GM12864 (cell line): ENCODE measurements at regions not wholly inside any gene's neighbourhood (a gene's known extent, or its start where the extent isn't known, plus 50 kb on each side); places are given as distances from the start of the nearest gene placed in this dataset.
"Not testable (repeated sequence)": the region's sequence is repeated elsewhere in the genome, so short reads cannot be mapped to it uniquely, and the experiment has no call there.

Source experiments
- DNase-seq: peaks from one replicate; pipeline ENCODE4 v3.0.0-alpha.2; 2011; ENCODE audit warnings: low read depth
- H3K4me3 ChIP-seq: 2 replicates; pipeline ENCODE4 v1.5.1; 2011; ENCODE audit warnings: mild to moderate bottlenecking, low read depth, low read length, control low read depth
- TF ChIP-seq, protein P1 (sequence below): IDR thresholded peaks from 2 replicates; pipeline ENCODE4 v1.5.1; 2011; ENCODE audit warnings: low read depth, mild to moderate bottlenecking, moderate library complexity, low read length, control low read depth, inconsistent platforms; ENCODE audit errors: missing control alignments

DNA sequence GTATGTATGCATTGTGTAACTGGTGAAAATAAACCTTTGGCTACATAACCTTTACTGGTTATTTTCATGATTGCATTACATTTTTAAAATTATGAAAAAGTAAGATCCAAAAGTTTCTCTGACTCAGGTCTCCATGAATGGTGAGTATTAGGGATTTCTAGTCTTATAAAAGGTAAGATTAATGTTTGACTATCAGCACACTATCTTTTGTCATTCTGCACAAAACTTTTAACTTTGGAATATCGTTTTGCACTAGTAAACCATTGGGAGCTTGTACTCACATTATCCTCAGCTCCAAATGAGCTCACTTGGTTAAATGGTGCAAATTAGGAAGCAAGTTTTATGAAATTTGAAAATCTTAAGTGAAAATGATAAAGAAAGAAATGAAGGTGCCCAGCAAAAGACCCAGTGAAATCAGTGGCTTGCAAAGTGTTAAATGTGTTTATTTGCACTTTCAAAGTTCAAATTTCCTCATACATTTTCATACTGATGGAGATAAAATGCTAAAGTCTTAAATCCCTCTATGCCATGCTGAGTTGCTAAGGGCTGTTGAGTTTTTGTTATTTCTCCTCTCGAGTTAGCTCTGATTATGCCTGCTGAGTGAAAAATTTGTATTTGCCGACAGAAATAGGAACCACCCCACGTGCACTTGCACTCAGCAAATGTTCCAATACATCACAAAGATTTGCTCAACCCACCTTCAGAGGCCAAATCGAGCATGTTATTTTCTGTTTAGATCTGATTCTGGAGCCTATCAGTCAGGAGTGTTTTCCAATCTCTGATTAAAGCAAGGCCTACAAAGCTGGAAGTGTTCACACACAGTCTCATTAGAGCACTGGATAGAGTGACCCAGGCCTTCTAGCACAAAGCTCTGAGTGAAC is 885.7 kb downstream of the NR2F1-AS1 start:
- no peak overlapping the region for H3K4me3 ChIP-seq
- no peak for DNase-seq
- TF ChIP-seq, protein P1, sequence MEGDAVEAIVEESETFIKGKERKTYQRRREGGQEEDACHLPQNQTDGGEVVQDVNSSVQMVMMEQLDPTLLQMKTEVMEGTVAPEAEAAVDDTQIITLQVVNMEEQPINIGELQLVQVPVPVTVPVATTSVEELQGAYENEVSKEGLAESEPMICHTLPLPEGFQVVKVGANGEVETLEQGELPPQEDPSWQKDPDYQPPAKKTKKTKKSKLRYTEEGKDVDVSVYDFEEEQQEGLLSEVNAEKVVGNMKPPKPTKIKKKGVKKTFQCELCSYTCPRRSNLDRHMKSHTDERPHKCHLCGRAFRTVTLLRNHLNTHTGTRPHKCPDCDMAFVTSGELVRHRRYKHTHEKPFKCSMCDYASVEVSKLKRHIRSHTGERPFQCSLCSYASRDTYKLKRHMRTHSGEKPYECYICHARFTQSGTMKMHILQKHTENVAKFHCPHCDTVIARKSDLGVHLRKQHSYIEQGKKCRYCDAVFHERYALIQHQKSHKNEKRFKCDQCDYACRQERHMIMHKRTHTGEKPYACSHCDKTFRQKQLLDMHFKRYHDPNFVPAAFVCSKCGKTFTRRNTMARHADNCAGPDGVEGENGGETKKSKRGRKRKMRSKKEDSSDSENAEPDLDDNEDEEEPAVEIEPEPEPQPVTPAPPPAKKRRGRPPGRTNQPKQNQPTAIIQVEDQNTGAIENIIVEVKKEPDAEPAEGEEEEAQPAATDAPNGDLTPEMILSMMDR = no peak

DNA sequence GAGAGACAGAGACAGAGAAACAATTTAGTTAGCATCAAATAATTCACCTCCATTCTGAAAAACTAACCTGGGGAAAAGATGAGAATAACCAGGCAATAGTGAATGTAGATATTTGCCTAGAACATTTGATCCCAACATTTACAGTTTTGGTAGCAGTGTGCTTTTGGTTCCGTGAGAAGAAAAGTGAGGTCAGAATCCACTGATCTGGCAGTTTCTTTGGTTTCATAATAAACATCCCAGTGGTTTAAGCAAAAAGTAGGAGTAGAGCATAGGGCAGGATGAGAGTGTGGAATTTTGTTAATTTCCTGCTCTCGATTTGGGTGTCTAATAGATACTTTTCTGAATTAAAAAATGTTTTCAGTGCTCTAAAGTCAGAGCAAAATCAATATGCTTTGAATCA is 887.0 kb downstream of the NR2F1-AS1 start:
- no peak overlapping the region for H3K4me3 ChIP-seq
- DNase-seq = no peak
- TF ChIP-seq, protein P1 = no peak

DNA sequence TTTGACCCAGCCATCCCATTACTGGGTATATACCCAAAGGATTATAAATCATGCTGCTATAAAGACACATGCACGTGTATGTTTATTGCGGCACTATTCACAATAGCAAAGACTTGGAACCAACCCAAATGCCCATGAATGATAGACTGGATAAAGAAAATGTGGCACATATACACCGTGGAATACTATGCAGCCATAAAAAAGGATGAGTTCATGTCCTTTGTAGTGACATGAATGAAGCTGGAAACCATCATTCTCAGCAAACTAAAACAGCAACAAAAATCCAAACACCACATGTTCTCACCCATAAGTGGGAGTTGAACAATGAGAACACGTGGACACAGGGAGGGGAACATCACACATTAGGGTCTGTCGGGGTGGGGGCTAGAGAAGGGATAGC is 889.1 kb downstream of the NR2F1-AS1 start:
- not testable (repeated sequence) for H3K4me3 ChIP-seq

DNA sequence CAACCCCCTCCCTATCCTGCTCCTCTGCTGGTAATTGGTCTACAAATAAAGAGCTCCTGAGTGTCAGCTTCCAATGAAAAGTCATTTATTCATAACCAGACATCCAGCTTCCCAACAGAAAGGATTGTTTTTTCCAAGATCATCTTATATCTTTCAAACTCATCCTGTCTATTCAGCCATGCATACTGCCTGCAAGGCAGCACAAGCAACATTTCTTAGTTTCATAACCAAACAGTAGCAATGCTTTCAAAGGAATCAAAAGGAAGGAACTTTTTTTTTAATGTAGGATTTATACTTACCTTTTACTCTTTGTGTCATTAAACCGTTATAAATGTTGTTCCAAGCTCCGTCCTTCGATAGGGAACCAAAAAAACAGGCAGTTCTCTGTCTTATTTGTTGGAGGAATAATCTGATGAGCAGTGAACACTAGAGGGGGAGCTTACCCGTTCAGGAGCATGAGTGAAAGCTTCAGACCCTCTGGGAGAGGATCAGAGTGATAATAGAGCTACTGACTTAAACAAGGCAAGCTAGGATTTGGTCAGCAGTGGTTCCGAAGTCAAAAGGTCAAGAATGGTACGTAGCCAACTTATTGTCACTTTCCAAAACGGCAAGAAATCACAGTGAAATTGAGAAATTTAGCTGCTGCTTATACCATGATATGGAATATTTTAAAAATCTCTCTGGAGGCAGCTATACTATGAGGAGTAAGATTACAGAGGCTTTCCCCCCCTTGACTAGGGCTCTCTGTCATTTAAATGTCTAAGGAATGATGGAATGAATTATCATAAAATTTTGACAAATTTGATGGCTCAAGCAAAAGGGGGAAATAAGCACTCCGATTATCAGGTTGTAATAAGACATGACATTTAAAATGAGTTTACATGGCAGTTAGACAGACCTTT is 892.9 kb downstream of the NR2F1-AS1 start:
- H3K4me3 ChIP-seq = no peak overlapping the region
- no peak for DNase-seq
- TF ChIP-seq, protein P1 = no peak

More for the DNA sequence above, 889.1 kb downstream of the NR2F1-AS1 start:
- DNase-seq = not testable (repeated sequence)

DNA sequence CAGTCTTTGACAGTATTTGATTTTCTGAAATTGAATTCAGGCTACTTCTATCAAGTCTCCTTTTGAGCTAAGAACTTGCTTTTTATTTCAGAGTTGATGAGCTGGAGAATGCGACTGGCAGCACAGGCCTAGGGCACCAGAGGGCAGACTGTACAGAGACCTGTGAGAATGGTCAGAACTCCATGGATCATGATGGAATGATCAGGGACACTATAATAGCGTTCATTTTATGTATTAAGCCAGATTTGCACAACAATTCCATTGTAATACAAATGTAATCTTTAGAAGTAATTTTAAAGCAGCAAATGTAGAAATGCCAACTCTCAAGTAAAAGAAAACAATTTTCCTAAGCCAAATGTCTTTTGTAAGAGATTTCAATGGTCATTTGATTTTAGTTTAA is 902.4 kb downstream of the NR2F1-AS1 start:
- TF ChIP-seq, protein P1 = no peak
- no peak overlapping the region for H3K4me3 ChIP-seq
- DNase-seq = no peak

DNA sequence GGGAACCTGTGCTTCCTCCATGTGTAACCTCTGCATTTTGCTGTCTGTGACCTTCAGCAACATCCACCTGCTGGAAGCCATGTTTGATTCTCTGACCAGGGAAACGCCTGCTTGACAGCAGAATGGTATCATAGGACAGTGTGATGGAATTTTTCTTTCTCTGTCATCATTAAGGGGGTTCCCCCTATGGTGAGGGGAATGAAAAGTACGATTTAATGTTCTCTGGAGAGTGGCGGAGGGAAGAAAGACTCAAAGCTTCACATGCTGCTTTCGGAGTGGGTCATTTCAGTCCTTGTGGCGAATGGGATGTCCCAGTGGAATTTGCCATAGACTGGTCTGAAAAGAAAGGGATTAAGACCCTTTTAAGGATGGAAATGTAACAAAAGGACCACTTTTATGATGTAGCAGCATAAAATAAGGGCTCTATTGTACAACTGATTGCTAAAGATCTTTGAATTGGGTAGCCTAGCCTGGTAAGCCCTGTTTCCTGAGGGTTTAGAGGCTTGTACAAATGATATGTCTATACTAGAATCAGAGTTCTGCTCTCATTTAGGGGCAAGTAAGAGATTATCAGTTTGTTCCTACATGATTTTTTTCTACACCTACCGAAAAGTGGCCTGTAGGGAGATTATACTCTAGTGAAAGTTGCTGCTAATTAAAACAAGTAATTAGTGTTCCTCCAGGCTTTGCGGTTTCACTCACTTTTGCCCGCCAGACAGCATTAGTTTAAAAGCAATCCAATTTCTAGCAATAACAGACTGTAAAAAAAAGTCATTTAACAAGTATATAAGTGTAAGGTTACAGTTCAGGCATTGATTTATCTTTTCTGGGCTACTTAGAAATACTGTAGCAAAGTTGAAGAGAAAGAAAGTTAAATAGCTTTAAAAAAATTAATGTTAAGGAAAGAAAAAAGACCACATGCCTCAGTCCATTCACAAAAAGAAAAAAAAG is 904.5 kb downstream of the NR2F1-AS1 start:
- TF ChIP-seq, protein P1 = no peak
- H3K4me3 ChIP-seq = no peak overlapping the region
- no peak for DNase-seq

DNA sequence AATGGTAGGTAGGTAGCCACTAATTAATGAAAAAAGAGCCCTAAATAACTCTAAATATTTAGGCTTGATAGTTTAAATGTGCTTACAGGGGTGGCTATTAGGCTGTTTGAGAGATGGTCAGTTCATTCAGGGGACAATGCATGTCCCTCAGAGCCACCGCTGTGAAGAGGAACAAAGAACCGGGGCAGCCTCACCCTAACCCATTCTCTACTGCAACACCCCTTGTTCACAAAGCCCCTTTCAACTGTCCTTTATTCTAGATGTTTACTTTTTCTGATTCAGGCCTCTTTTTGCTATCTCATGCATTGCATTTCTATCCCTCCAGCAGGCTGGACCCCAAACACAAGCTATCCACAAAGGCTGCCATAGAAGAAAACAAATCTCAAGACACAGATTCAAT is 906.7 kb downstream of the NR2F1-AS1 start:
- DNase-seq = no peak
- no peak overlapping the region for H3K4me3 ChIP-seq
- TF ChIP-seq, protein P1 = no peak
